ENCODE measurements at regions not wholly inside any gene's neighbourhood (a gene's known extent, or its start where the extent isn't known, plus 50 kb on each side); places are given as distances from the start of the nearest gene placed in this dataset.

- TF ChIP-seq CTCF (IDR thresholded peaks at IDR 0.05) = no peak
- no peak for TF ChIP-seq POLR2A (IDR thresholded peaks at IDR 0.05)
Observed at GRCh38 chr10:8481718-8482504, 427.4 kb downstream of the GATA3 start.
